ENCODE measurements at regions not wholly inside any gene's neighbourhood (a gene's known extent, or its start where the extent isn't known, plus 50 kb on each side); places are given as distances from the start of the nearest gene placed in this dataset.
"Not testable (repeated sequence)": the region's sequence is repeated elsewhere in the genome, so short reads cannot be mapped to it uniquely, and the experiment has no call there.

GRCh38 chr6:112956696-112957535, 609.8 kb downstream of the RFPL4B start:
- H3K27ac Mint-ChIP-seq = no peak overlapping the region
- no peak overlapping the region for H3K4me3 Mint-ChIP-seq
- no peaks in the 10 kb centered on the region for H3K27me3 Mint-ChIP-seq
- no peaks in the 10 kb centered on the region for H3K36me3 Mint-ChIP-seq (ENCODE audit: low read depth)
- H3K9me3 Mint-ChIP-seq = peaks cover 9% of the 10 kb centered on the region
- DNase-seq = no peak
- CTCF ChIA-PET = no interaction called here
- POLR2A ChIA-PET = no interaction called here
- H3K4me1 Mint-ChIP-seq = no peaks in the 10 kb centered on the region

- no peak overlapping the region for H3K4me3 Mint-ChIP-seq
- H3K9me3 Mint-ChIP-seq = peaks cover 9% of the 10 kb centered on the region
- no peaks in the 10 kb centered on the region for H3K27me3 Mint-ChIP-seq
- H3K36me3 Mint-ChIP-seq (ENCODE audit: low read depth) = no peaks in the 10 kb centered on the region
- H3K4me1 Mint-ChIP-seq = no peaks in the 10 kb centered on the region
- DNase-seq = no peak
- POLR2A ChIA-PET = no interaction called here
- H3K27ac Mint-ChIP-seq = no peak overlapping the region
- CTCF ChIA-PET = no interaction called here
These were observed 610.4 kb downstream of the RFPL4B start for GRCh38 chr6:112957536-112957916.

GRCh38 chr6:112960130-112960529, 613.0 kb downstream of the RFPL4B start:
- H3K4me3 Mint-ChIP-seq; DNase-seq; H3K27ac Mint-ChIP-seq; H3K27me3 Mint-ChIP-seq; H3K9me3 Mint-ChIP-seq; H3K36me3 Mint-ChIP-seq (ENCODE audit: low read depth); CTCF ChIA-PET; H3K4me1 Mint-ChIP-seq; POLR2A ChIA-PET: not testable (repeated sequence)

- no peak for DNase-seq
- Mint-ChIP-seq H3K4me3 (no peak overlapping the region), H3K4me1 (no peaks in the 10 kb centered on the region), H3K27ac (no peak overlapping the region), H3K9me3 (peaks cover 4% of the 10 kb centered on the region), H3K36me3 (ENCODE audit: low read depth) (no peaks in the 10 kb centered on the region), H3K27me3 (no peaks in the 10 kb centered on the region)
- ChIA-PET CTCF (no interaction called here), POLR2A (no interaction called here)
These were observed 620.8 kb downstream of the RFPL4B start for GRCh38 chr6:112967974-112968373.

GRCh38 chr6:112971651-112972050, 624.5 kb downstream of the RFPL4B start:
- CTCF ChIA-PET = no interaction called here
- Mint-ChIP-seq H3K4me3 (no peak overlapping the region), H3K4me1 (no peaks in the 10 kb centered on the region), H3K27me3 (no peaks in the 10 kb centered on the region), H3K9me3 (peaks cover 6% of the 10 kb centered on the region), H3K36me3 (ENCODE audit: low read depth) (no peaks in the 10 kb centered on the region), H3K27ac (no peak overlapping the region)
- DNase-seq = no peak
- POLR2A ChIA-PET = no interaction called here

GRCh38 chr6:112974931-112975330, 627.8 kb downstream of the RFPL4B start:
- H3K27ac Mint-ChIP-seq; H3K4me3 Mint-ChIP-seq; H3K9me3 Mint-ChIP-seq; H3K36me3 Mint-ChIP-seq (ENCODE audit: low read depth); H3K4me1 Mint-ChIP-seq; POLR2A ChIA-PET; DNase-seq; H3K27me3 Mint-ChIP-seq: not testable (repeated sequence)
- CTCF ChIA-PET = interaction anchor here (0.7 kb wide), 1 partner anchor 1289 kb away, joined by 3 read pairs; no protein-coding TSS in a partner anchor

GRCh38 chr6:112976579-112976978, 629.4 kb downstream of the RFPL4B start:
- not testable (repeated sequence) for H3K27me3 Mint-ChIP-seq; H3K36me3 Mint-ChIP-seq (ENCODE audit: low read depth)

GRCh38 chr6:112979830-112980229, 632.7 kb downstream of the RFPL4B start:
- ChIA-PET CTCF (no interaction called here), POLR2A (no interaction called here)
- Mint-ChIP-seq H3K27ac (no peak overlapping the region), H3K4me3 (no peak overlapping the region), H3K27me3 (no peaks in the 10 kb centered on the region), H3K4me1 (no peaks in the 10 kb centered on the region), H3K36me3 (ENCODE audit: low read depth) (no peaks in the 10 kb centered on the region), H3K9me3 (no peaks in the 10 kb centered on the region)
- no peak for DNase-seq

More at GRCh38 chr6:112976579-112976978, 629.4 kb downstream of the RFPL4B start:
- H3K27ac Mint-ChIP-seq, DNase-seq, H3K9me3 Mint-ChIP-seq, POLR2A ChIA-PET, CTCF ChIA-PET, H3K4me1 Mint-ChIP-seq, H3K4me3 Mint-ChIP-seq: not testable (repeated sequence)

GRCh38 chr6:112980676-112981075, 633.5 kb downstream of the RFPL4B start:
- no peaks in the 10 kb centered on the region for H3K4me1 Mint-ChIP-seq
- H3K4me3 Mint-ChIP-seq = no peak overlapping the region
- ChIA-PET CTCF (no interaction called here), POLR2A (no interaction called here)
- H3K27ac Mint-ChIP-seq = no peak overlapping the region
- no peaks in the 10 kb centered on the region for H3K9me3 Mint-ChIP-seq
- H3K36me3 Mint-ChIP-seq (ENCODE audit: low read depth) = no peaks in the 10 kb centered on the region
- no peak for DNase-seq
- H3K27me3 Mint-ChIP-seq = no peaks in the 10 kb centered on the region

GRCh38 chr6:112983713-112984261, 636.7 kb downstream of the RFPL4B start:
- POLR2A ChIA-PET = no interaction called here
- Mint-ChIP-seq H3K27ac (no peak overlapping the region), H3K4me1 (no peaks in the 10 kb centered on the region), H3K36me3 (ENCODE audit: low read depth) (no peaks in the 10 kb centered on the region), H3K9me3 (no peaks in the 10 kb centered on the region), H3K27me3 (no peaks in the 10 kb centered on the region), H3K4me3 (no peak overlapping the region)
- DNase-seq = no peak
- CTCF ChIA-PET = no interaction called here

- H3K27me3 Mint-ChIP-seq = no peaks in the 10 kb centered on the region
- H3K9me3 Mint-ChIP-seq = no peaks in the 10 kb centered on the region
- ChIA-PET CTCF (no interaction called here), POLR2A (no interaction called here)
- no peaks in the 10 kb centered on the region for H3K36me3 Mint-ChIP-seq (ENCODE audit: low read depth)
- no peak for DNase-seq
- H3K27ac Mint-ChIP-seq = no peak overlapping the region
- H3K4me1 Mint-ChIP-seq = no peaks in the 10 kb centered on the region
- no peak overlapping the region for H3K4me3 Mint-ChIP-seq
These were observed 637.8 kb downstream of the RFPL4B start for GRCh38 chr6:112984899-112985298.

GRCh38 chr6:112986321-112986720, 639.2 kb downstream of the RFPL4B start:
- H3K27me3 Mint-ChIP-seq = no peaks in the 10 kb centered on the region
- H3K4me3 Mint-ChIP-seq = no peak overlapping the region
- no peak for DNase-seq
- H3K27ac Mint-ChIP-seq = no peak overlapping the region
- CTCF ChIA-PET = no interaction called here
- H3K36me3 Mint-ChIP-seq (ENCODE audit: low read depth) = no peaks in the 10 kb centered on the region
- H3K4me1 Mint-ChIP-seq = no peaks in the 10 kb centered on the region
- no peaks in the 10 kb centered on the region for H3K9me3 Mint-ChIP-seq
- POLR2A ChIA-PET = no interaction called here

- ChIA-PET CTCF (no interaction called here), POLR2A (no interaction called here)
- no peaks in the 10 kb centered on the region for H3K27me3 Mint-ChIP-seq
- H3K9me3 Mint-ChIP-seq = no peaks in the 10 kb centered on the region
- no peaks in the 10 kb centered on the region for H3K36me3 Mint-ChIP-seq (ENCODE audit: low read depth)
- no peak overlapping the region for H3K4me3 Mint-ChIP-seq
- H3K4me1 Mint-ChIP-seq = no peaks in the 10 kb centered on the region
- no peak overlapping the region for H3K27ac Mint-ChIP-seq
- DNase-seq = no peak
These were observed 641.6 kb downstream of the RFPL4B start for GRCh38 chr6:112988748-112989147.

GRCh38 chr6:112990971-112991370, 643.8 kb downstream of the RFPL4B start:
- no peaks in the 10 kb centered on the region for H3K36me3 Mint-ChIP-seq (ENCODE audit: low read depth)
- ChIA-PET POLR2A (no interaction called here), CTCF (no interaction called here)
- H3K9me3 Mint-ChIP-seq = no peaks in the 10 kb centered on the region
- H3K27ac Mint-ChIP-seq = no peak overlapping the region
- no peak for DNase-seq
- H3K4me3 Mint-ChIP-seq = no peak overlapping the region
- no peaks in the 10 kb centered on the region for H3K4me1 Mint-ChIP-seq
- H3K27me3 Mint-ChIP-seq = no peaks in the 10 kb centered on the region
